ENCODE measurements at regions not wholly inside any gene's neighbourhood (a gene's known extent, or its start where the extent isn't known, plus 50 kb on each side); places are given as distances from the start of the nearest gene placed in this dataset.

DNA sequence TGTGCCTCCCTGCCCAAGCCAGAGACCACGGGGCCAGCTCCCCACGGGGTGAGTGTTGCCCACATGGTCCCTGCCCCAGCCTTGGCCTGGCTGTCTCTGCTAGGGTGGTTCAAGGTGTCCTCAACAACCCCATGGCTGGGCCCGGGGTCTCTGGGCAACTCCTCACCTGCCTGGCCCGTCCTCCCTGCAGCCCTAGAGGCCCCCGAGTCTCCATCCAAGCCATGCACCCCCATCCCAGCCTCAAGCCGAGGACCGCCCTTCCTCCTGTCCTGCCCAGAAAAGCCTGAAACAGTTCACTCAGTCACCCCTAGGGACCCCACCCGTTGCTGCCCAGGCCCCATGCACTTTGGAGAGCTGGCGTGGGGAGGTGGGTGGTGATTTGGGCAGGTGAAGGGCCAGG, 120.9 kb downstream of the FAM53A start:
- Histone ChIP-seq H3K9ac (replicated peaks; ENCODE audit: extremely low read depth, insufficient read depth, low read length) (no peak overlapping the region), H3K79me2 (ENCODE audit: control insufficient read depth, insufficient read depth, low read length) (no peaks in the 10 kb centered on the region), H3K36me3 (ENCODE audit: control insufficient read depth in 2 of 2, extremely low read depth in 1 of 2, insufficient read depth in 2 of 2, low read length in 2 of 2) (no peaks in the 10 kb centered on the region), H3K9me3 (replicated peaks; ENCODE audit: control insufficient read depth, insufficient read depth, low read length) (no peaks in the 10 kb centered on the region), H3K27ac (ENCODE audit: insufficient read depth, low read depth, low read length) (no peak overlapping the region), H3K27me3 (ENCODE audit: control insufficient read depth in 2 of 2, insufficient read depth in 2 of 2, low read length in 2 of 2) (no peaks in the 10 kb centered on the region), H3K4me3 (replicated peaks in 1 of 3; ENCODE audit: insufficient read depth in 1 of 3, low read depth in 1 of 3, low read length in 3 of 3) (no peak overlapping the region), H2AFZ (ENCODE audit: low read depth, low read length) (no peak overlapping the region), H3K4me2 (ENCODE audit: insufficient read depth, low read length) (no peak overlapping the region), H3K9me1 (replicated peaks; ENCODE audit: control insufficient read depth, extremely low read depth, insufficient read depth, low read length) (no peaks in the 10 kb centered on the region), H3K4me1 (ENCODE audit: control insufficient read depth, extremely low read depth, insufficient read depth, low read length) (no peaks in the 10 kb centered on the region), H4K20me1 (replicated peaks; ENCODE audit: control insufficient read depth, extremely low read depth, insufficient read depth, low read length) (no peaks in the 10 kb centered on the region)
- ChIA-PET POLR2A (no interaction called here), CTCF (interaction anchor here (1.9 kb wide), 1 partner anchor 10 kb away, joined by 4 read pairs; no protein-coding TSS in a partner anchor)
- intact Hi-C loops (cut with micrococcal nuclease) (no loop called here), dilution Hi-C loops (cut with MboI; ENCODE audit: extremely low pct_ligation_motif_present, low sequenced_read_pairs) (no loop called here)
- no peak for FAIRE-seq
- TF ChIP-seq FOS (IDR thresholded peaks at IDR 0.05; ENCODE audit: borderline replicate concordance, insufficient read depth, low read length) (no peak), EZH2 (IDR thresholded peaks at IDR 0.05; ENCODE audit: borderline replicate concordance, low read depth, low read length, severe bottlenecking) (no peak), MYC (IDR thresholded peaks at IDR 0.05; ENCODE audit: low read depth, low read length) (no peak), POLR2AphosphoS5 (IDR thresholded peaks at IDR 0.05; ENCODE audit: insufficient read depth, low read depth, low read length) (no peak), GATA2 (IDR thresholded peaks at IDR 0.05; ENCODE audit: insufficient read depth, insufficient read length, low read depth, low read length) (no peak), JUN (IDR thresholded peaks at IDR 0.05; ENCODE audit: borderline replicate concordance, insufficient read depth, insufficient read length, low read depth) (no peak), POLR2A (IDR thresholded peaks at IDR 0.05; ENCODE audit: low read depth, low read length) (no peak)
- TF ChIP-seq, protein P1, sequence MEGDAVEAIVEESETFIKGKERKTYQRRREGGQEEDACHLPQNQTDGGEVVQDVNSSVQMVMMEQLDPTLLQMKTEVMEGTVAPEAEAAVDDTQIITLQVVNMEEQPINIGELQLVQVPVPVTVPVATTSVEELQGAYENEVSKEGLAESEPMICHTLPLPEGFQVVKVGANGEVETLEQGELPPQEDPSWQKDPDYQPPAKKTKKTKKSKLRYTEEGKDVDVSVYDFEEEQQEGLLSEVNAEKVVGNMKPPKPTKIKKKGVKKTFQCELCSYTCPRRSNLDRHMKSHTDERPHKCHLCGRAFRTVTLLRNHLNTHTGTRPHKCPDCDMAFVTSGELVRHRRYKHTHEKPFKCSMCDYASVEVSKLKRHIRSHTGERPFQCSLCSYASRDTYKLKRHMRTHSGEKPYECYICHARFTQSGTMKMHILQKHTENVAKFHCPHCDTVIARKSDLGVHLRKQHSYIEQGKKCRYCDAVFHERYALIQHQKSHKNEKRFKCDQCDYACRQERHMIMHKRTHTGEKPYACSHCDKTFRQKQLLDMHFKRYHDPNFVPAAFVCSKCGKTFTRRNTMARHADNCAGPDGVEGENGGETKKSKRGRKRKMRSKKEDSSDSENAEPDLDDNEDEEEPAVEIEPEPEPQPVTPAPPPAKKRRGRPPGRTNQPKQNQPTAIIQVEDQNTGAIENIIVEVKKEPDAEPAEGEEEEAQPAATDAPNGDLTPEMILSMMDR (IDR thresholded peaks at IDR 0.05; ENCODE audit: extremely low read depth in 1 of 2, insufficient read depth in 1 of 2, low read depth in 1 of 2, low read length in 2 of 2): no peak
- TF ChIP-seq, protein P2, sequence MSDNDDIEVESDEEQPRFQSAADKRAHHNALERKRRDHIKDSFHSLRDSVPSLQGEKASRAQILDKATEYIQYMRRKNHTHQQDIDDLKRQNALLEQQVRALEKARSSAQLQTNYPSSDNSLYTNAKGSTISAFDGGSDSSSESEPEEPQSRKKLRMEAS (IDR thresholded peaks at IDR 0.05; ENCODE audit: insufficient read depth, insufficient read length): no peak
- no TSS peak for BruUV-seq (replicated peaks)
- DNase-seq (ENCODE audit: low read depth, low spot score): no peak

Data from endothelial cell of umbilical vein (primary cell).